Neural cell (in vitro differentiated cells): ENCODE measurements at regions not wholly inside any gene's neighbourhood (a gene's known extent, or its start where the extent isn't known, plus 50 kb on each side); places are given as distances from the start of the nearest gene placed in this dataset.

Source experiments
- CTCF ChIP-seq: fragments of 450-650 bp; IDR thresholded peaks from 2 replicates; pipeline ENCODE4 v1.5.1; 2014; ENCODE audit warnings: antibody characterized with exemption, mild to moderate bottlenecking, moderate library complexity; ENCODE audit not compliant: poor library complexity, severe bottlenecking
- EP300 ChIP-seq: fragments of 450-650 bp; conservative IDR thresholded peaks from 2 replicates; pipeline ENCODE4 v1.6.1; 2014; ENCODE audit warnings: antibody characterized with exemption, mild to moderate bottlenecking, moderate library complexity; ENCODE audit not compliant: poor library complexity, severe bottlenecking
- POLR2AphosphoS5 ChIP-seq: IDR thresholded peaks from 2 replicates; pipeline ENCODE4 v1.6.1; 2012
- SMC3 ChIP-seq: fragments of 450-650 bp; conservative IDR thresholded peaks from 2 replicates; pipeline ENCODE4 v1.6.1; 2014; ENCODE audit warnings: antibody characterized with exemption, mild to moderate bottlenecking, moderate library complexity; ENCODE audit not compliant: poor library complexity

GRCh38 chr5:29780401-29780800 is 1413.1 kb upstream of the CDH6 start:
- TF ChIP-seq CTCF: no peak
- no peak for TF ChIP-seq POLR2AphosphoS5
- no peak for TF ChIP-seq EP300
- no peak for TF ChIP-seq SMC3
